ENCODE measurements at regions not wholly inside any gene's neighbourhood (a gene's known extent, or its start where the extent isn't known, plus 50 kb on each side); places are given as distances from the start of the nearest gene placed in this dataset.

DNA sequence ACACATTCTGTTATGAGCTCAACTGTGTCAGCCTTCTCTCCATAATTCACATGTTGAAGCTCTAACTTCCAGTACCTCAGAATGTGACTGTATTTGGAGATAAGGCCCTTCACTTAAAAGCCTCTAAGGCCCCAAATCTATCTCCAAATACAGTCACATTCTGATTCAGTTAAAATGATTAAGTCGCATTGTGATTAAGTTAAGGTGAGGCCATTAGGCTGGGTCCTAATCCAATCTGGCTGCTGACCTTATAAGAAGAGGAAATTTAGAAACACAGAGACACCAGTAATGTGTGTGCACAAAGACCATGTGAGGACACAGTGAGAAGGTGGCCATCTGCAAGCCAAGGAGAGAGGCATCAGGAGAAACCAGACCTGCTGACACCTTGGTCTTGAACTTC is 141.6 kb downstream of the GXYLT1 start:
- TF ChIP-seq POLR2AphosphoS5 (IDR thresholded peaks at IDR 0.05; ENCODE audit: borderline replicate concordance, low read depth, low read length) = no peak
- TF ChIP-seq EZH2 (IDR thresholded peaks at IDR 0.05) = no peak
- TF ChIP-seq FOXP2 (optimal IDR thresholded peaks at IDR 0.05; ENCODE audit: control extremely low read depth, extremely low read length, insufficient read depth) = no peak

Data from SK-N-MC (cell line).